Thyroid gland (tissue), 4 donors: ENCODE measurements at regions not wholly inside any gene's neighbourhood (a gene's known extent, or its start where the extent isn't known, plus 50 kb on each side); places are given as distances from the start of the nearest gene placed in this dataset.

Experiments
- CTCF ChIP-seq, 6 experiments: fragments of 200-600 bp in 3 of 6; fragments of 450-650 bp in 3 of 6; sonication (generic) in 3 of 6; IDR thresholded peaks; one replicate each; pipeline ENCODE4 v1.5.1; 2016 to 2019; ENCODE audit warnings: antibody characterized with exemption in 6 of 6, mild to moderate bottlenecking in 2 of 6, inconsistent platforms in 1 of 6, moderate library complexity in 1 of 6
- POLR2A ChIP-seq, 2 donors: fragments of 450-650 bp; IDR thresholded peaks; one replicate each; pipeline ENCODE4 v1.6.1; 2017; ENCODE audit warnings: antibody characterized with exemption in 2 of 2, mild to moderate bottlenecking in 2 of 2, moderate library complexity in 1 of 2

- TF ChIP-seq POLR2A (IDR thresholded peaks at IDR 0.05), result no peak
- TF ChIP-seq CTCF (IDR thresholded peaks at IDR 0.05), result no peak
Measured at GRCh38 chr1:72942008-72942407, 659.7 kb upstream of the NEGR1 start.
